ENCODE measurements at regions not wholly inside any gene's neighbourhood (a gene's known extent, or its start where the extent isn't known, plus 50 kb on each side); places are given as distances from the start of the nearest gene placed in this dataset.

- TF ChIP-seq CTCF (IDR thresholded peaks at IDR 0.05): no peak
- no peak for TF ChIP-seq POLR2A (IDR thresholded peaks at IDR 0.05)
These were observed 302.6 kb downstream of the SNAPC1 start for GRCh38 chr14:62064751-62065323.

Measured in body of pancreas (tissue), 4 donors.